ENCODE measurements at regions not wholly inside any gene's neighbourhood (a gene's known extent, or its start where the extent isn't known, plus 50 kb on each side); places are given as distances from the start of the nearest gene placed in this dataset.
"Not testable (repeated sequence)": the region's sequence is repeated elsewhere in the genome, so short reads cannot be mapped to it uniquely, and the experiment has no call there.

DNA sequence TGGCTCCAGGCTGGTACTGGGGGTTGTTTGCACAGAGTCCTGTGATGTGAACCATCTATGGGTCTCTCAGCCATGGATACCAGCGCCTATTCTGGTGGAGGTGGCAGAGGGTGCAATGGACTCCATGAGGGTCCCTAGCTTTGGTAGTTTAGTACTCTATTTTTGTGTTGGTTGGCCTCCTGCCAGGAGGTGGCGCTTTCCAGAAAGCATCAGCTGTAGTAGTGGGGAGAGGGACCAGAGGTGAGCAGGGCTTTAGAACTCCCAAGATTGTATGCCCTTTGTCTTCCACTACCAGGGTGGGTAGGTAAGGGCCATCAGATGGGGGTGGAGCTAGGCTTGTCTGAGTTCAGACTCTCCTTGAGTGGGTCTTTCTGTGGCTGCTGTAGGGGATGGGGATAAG, 177.6 kb downstream of the TM2D1 start:
- TF ChIP-seq, protein P1, sequence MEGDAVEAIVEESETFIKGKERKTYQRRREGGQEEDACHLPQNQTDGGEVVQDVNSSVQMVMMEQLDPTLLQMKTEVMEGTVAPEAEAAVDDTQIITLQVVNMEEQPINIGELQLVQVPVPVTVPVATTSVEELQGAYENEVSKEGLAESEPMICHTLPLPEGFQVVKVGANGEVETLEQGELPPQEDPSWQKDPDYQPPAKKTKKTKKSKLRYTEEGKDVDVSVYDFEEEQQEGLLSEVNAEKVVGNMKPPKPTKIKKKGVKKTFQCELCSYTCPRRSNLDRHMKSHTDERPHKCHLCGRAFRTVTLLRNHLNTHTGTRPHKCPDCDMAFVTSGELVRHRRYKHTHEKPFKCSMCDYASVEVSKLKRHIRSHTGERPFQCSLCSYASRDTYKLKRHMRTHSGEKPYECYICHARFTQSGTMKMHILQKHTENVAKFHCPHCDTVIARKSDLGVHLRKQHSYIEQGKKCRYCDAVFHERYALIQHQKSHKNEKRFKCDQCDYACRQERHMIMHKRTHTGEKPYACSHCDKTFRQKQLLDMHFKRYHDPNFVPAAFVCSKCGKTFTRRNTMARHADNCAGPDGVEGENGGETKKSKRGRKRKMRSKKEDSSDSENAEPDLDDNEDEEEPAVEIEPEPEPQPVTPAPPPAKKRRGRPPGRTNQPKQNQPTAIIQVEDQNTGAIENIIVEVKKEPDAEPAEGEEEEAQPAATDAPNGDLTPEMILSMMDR (IDR thresholded peaks at IDR 0.05), result not testable (repeated sequence)
- not testable (repeated sequence) for TF ChIP-seq POLR2A, POLR2AphosphoS5 (IDR thresholded peaks at IDR 0.05)

All from sigmoid colon (tissue), 4 donors.